Esophagus (tissue), 2 donors: ENCODE measurements at regions not wholly inside any gene's neighbourhood (a gene's known extent, or its start where the extent isn't known, plus 50 kb on each side); places are given as distances from the start of the nearest gene placed in this dataset.
"Not testable (repeated sequence)": the region's sequence is repeated elsewhere in the genome, so short reads cannot be mapped to it uniquely, and the experiment has no call there.

Experiments used
- H3K27ac ChIP-seq, 2 donors: one replicate each; pipeline ENCODE4 v1.5.1; 2013; ENCODE audit warnings: low read depth in 2 of 2, mild to moderate bottlenecking in 2 of 2, inconsistent platforms in 1 of 2, low read length in 1 of 2, moderate library complexity in 1 of 2
- H3K27me3 ChIP-seq, 2 donors: one replicate each; pipeline ENCODE4 v1.6.1; 2013; ENCODE audit warnings: low read length in 2 of 2, control low read depth in 1 of 2, mild to moderate bottlenecking in 1 of 2; ENCODE audit not compliant: insufficient read depth in 2 of 2, control insufficient read depth in 1 of 2
- H3K36me3 ChIP-seq, 2 donors: one replicate each; pipeline ENCODE4 v1.6.1; 2013; ENCODE audit warnings: low read length in 1 of 2; ENCODE audit not compliant: control insufficient read depth in 2 of 2, insufficient read depth in 2 of 2
- H3K4me1 ChIP-seq, 2 donors: one replicate each; pipeline ENCODE4 v1.6.1; 2013; ENCODE audit warnings: low read length in 1 of 2; ENCODE audit not compliant: control insufficient read depth in 2 of 2, insufficient read depth in 2 of 2
- H3K4me3 ChIP-seq, 2 donors: one replicate each; pipeline ENCODE4 v1.5.1; 2013; ENCODE audit warnings: low read length in 2 of 2, mild to moderate bottlenecking in 2 of 2, low read depth in 1 of 2, moderate library complexity in 1 of 2
- H3K9me3 ChIP-seq, 2 donors: one replicate each; pipeline ENCODE4 v1.6.1; 2013; ENCODE audit warnings: mild to moderate bottlenecking in 2 of 2, low read depth in 1 of 2, low read length in 1 of 2, moderate library complexity in 1 of 2; ENCODE audit not compliant: control insufficient read depth in 2 of 2, insufficient read depth in 1 of 2
- whole genome bisulfite sequencing, 2 donors: extraction: QIAGEN DNeasy Blood & Tissue Kit; methylation state at CpG; one replicate each; pipeline ENCODE4 v1.1.7; 2013; 5-methylcytosine and 5-hydroxymethylcytosine counted together
- donor health status: healthy with polysubstance abuse.
- donor health status: Bipolar disorder and iron deficiency.

DNA sequence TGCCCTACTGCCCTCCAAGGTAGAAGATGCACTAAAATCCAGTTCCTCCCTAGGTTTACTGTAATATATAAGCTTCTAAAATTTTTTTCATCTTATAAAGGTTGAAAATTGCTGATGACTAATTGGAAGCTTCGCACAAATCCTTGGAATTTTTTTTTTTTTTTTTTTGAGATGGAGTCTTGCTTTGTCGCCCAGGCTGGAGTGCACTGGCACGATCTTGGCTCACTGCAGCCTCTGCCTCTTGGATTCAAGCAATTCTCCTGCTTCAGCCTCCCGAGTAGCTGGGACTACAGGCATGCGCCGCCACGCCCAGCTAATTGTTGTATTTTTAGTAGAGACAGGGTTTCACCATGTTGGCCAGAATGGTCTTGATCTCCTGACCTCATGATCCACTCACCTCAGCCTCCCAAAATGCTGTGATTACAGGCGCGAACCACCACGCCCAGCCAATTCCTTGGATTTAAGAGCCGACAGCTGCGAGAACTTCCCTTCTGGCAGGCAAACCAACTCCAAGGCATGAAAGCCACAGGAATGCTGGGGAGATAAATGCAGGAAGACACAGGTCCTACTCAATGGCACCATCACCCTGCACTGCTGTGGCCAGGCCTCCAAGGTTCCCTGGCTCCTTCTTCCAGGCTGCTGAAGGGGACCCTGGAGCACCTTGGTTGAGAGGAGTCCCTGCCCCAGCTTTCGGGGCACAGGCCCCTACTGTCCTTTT is 98.9 kb upstream of the CHD2 start:
- WGBS, 2 donors = 82 to 93% methylated on average over 13 of the region's 13 CpGs
- H3K27ac ChIP-seq = peak overlapping the region; percentile 50 to 81
- not testable (repeated sequence) for H3K9me3 ChIP-seq, H3K27me3 ChIP-seq, H3K4me3 ChIP-seq, H3K4me1 ChIP-seq, H3K36me3 ChIP-seq

DNA sequence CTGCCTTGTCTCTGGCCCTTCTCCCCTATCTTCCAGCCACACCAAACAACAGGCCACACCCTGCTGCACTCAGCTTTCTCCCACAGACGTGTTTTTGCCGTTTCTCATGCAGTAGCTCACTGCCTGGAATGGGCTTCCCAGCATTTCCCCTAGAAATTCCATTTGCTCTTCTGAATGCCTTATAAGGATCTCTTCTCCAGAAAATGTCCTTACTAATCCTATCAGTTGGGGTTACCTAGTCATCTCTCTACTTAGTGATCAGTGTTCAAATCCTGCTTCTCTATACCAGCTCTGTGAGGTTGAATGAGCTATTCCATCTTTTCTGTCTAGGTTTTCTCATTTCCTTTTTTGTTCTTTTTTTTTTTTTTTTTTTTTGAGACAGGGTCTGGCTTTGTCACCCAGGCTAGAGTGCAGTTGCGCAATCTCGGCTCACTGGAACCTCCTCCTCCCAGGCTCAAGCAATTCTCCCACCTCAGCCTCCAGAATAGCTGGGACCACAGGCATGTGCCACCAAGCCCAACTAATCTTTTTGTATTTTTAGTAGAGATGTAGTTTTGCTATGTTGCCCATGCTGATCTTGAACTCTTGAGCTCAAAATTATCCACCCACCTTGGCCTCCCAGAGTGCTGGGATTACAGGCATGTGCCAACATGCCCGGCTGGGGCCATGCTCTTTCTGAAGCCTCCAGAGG is 98.2 kb upstream of the CHD2 start:
- H3K27me3 ChIP-seq = no peaks in the 10 kb centered on the region
- H3K4me1 ChIP-seq = peaks cover 3 to 7% of the 10 kb centered on the region in 2 donors
- WGBS, 2 donors = 56 to 60% methylated on average over 5 of the region's 5 CpGs
- no peaks in the 10 kb centered on the region for H3K36me3 ChIP-seq
- H3K4me3 ChIP-seq = no peak overlapping the region
- H3K9me3 ChIP-seq = no peaks in the 10 kb centered on the region
- peak overlapping the region; percentile 54 to 81 for H3K27ac ChIP-seq

DNA sequence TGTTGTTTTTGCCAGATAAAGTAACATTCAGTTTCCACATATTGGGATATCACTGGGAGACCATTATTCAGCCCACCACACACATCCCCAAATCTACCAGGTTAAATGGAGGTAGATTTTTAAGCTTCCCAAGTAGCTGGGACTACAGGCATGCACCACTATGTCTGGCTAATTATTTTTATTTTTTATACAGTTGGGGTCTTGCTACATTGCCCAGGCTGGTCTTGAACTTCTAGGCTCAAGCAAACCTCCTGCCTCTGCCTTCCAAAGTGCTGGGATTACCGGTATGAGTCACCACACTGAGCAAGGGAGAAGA is 96.6 kb upstream of the CHD2 start:
- peaks cover 3 to 4% of the 10 kb centered on the region in 2 donors for H3K4me1 ChIP-seq
- no peaks in the 10 kb centered on the region for H3K9me3 ChIP-seq
- H3K27me3 ChIP-seq = no peaks in the 10 kb centered on the region
- H3K27ac ChIP-seq = peak overlapping the region; percentile 91 to 93
- H3K4me3 ChIP-seq = no peak overlapping the region
- WGBS, 2 donors = 24 to 31% methylated on average over 1 of the region's 1 CpG
- H3K36me3 ChIP-seq = no peaks in the 10 kb centered on the region

- H3K4me3 ChIP-seq = no peak overlapping the region
- WGBS, 2 donors = 18 to 36% methylated on average over 5 of the region's 5 CpGs
- H3K27ac ChIP-seq = peak overlapping the region; percentile 91 to 93
- H3K9me3 ChIP-seq = no peaks in the 10 kb centered on the region
- H3K27me3 ChIP-seq = no peaks in the 10 kb centered on the region
- H3K4me1 ChIP-seq = peaks cover 3 to 4% of the 10 kb centered on the region in 2 donors
- no peaks in the 10 kb centered on the region for H3K36me3 ChIP-seq
These were observed 96.1 kb upstream of the CHD2 start for GRCh38 chr15:92803852-92804609.

DNA sequence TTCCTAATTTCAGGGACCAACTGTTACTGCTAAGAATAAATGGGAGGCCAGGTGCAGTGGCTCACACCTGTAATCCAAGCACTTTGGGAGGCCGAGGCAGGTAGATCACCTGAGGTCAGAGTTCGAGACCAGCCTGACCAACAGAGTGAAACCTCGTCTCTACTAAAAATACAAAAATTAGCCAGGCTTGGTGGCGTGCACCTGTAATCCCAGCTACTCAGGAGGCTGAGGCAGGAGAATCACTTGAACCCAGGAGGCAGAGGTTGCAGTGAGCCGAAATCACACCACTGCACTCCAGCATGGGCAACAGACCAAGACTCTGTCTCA is 95.6 kb upstream of the CHD2 start:
- 86 to 90% methylated on average over 5 of the region's 5 CpGs for WGBS, 2 donors
- peak overlapping the region; percentile 91 to 93 for H3K27ac ChIP-seq
- not testable (repeated sequence) for H3K4me1 ChIP-seq, H3K36me3 ChIP-seq, H3K27me3 ChIP-seq, H3K4me3 ChIP-seq, H3K9me3 ChIP-seq

DNA sequence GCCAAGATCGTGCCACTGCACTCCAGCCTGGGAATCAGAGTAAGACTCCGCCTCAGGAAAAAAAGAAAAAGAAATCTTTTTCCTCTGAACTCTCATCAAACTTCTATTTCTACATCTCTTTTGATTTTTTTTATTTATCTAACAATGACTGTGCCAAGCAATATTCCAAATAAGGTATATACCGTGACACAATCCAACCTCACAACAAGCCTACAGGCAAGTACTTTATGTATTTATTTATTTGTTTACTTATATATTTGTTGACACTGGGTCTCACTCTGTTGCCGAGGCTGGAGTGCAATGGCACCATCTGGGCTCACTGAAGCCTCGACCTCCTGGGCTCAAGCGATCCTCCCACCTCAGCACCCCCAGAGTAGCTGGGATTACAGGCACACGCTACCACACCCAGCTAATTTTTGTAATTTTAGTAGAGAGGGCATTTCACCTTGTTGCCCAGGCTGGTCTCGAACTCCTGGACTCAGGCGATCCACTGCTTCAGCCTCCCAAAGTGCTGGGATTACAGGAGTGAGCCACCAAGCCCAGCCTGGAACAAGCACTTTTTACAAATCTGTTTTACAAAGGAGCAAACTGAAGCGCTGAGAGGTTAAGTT is 94.9 kb upstream of the CHD2 start:
- Histone ChIP-seq H3K27ac (peak overlapping the region; percentile 38 to 91), H3K4me3 (no peak overlapping the region), H3K4me1 (peaks cover 3 to 4% of the 10 kb centered on the region in 2 donors), H3K9me3 (no peaks in the 10 kb centered on the region), H3K36me3 (no peaks in the 10 kb centered on the region), H3K27me3 (no peaks in the 10 kb centered on the region)
- WGBS, 2 donors = 75 to 88% methylated on average over 10 of the region's 10 CpGs

DNA sequence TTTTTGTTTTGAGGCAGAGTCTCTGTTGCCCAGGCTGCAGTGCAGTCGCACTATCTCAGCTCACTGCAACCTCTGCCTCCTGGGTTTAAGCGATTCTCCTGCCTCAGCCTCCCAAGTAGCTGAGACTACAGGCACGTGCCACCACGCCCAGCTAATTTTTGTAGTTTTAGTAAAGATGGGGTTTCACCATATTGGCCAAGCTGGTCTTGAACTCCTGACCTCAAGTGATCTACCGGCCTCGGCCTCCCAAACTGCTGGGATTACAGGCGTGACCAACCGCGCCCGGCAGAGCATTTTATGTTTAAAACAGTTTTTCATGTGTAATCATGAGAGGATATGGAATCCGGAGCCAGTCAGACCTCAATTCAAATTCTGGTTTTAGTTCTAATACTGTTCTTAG is 94.0 kb upstream of the CHD2 start:
- H3K27me3 ChIP-seq, H3K36me3 ChIP-seq, H3K4me1 ChIP-seq, H3K9me3 ChIP-seq, H3K4me3 ChIP-seq: not testable (repeated sequence)
- 92 to 94% methylated on average over 11 of the region's 11 CpGs for WGBS, 2 donors
- peak overlapping the region in 1 of 2 donors; percentile 18 for H3K27ac ChIP-seq

DNA sequence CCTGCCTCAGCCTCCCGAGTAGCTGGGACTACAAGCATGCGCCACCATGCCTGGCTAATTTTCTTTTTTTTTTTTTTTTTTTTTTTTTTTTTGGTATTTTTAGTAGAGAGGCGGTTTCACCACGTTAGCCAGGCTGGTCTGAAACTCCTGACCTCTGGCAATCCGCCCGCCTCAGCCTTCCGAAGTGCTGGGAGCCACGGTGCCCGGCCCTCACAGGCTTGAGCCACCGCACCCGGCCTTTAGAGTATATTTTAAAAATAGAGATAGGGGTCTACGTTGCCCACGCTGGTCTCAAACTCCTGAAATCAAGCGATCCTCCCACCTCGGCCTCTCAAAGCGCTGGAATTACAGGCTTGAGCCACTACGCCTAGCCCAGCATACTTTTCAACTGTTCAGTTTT is 93.4 kb upstream of the CHD2 start:
- no peaks in the 10 kb centered on the region for H3K36me3 ChIP-seq
- no peak overlapping the region for H3K4me3 ChIP-seq
- H3K4me1 ChIP-seq = no peaks in the 10 kb centered on the region
- H3K27ac ChIP-seq = peak overlapping the region in 1 of 2 donors; percentile 6
- H3K27me3 ChIP-seq = no peaks in the 10 kb centered on the region
- no peaks in the 10 kb centered on the region for H3K9me3 ChIP-seq
- 84 to 87% methylated on average over 17 of the region's 17 CpGs for WGBS, 2 donors

DNA sequence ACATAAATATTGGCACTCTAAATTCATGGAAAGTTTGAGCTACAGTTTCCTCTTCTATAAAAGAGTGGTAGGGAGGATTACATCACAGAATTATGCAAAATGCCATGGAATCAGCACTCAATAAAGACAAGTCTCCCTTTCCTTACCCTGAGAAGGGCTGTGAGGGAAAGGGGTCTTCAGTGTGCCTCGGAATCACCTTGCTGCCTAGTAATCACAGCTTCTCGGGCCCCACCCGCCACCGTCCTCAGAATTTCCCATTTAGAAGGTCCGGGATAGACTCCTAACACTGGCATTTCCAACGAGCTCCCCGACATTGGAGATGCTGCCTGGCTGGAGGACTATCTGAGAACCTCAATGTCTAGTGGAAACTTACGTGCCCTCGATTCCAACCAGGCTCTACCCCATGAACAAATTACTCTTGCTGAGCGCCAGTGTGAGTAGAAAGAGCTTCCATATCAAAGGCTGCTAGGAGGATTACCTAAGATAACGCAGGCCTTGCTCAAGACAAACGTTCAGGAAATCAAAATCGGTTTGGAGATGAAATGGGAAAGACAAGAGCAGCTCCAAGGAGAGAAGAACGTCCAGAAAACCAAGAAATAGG is 92.1 kb upstream of the CHD2 start:
- Histone ChIP-seq H3K4me3 (peak overlapping the region; percentile 30 to 43), H3K27me3 (no peaks in the 10 kb centered on the region), H3K4me1 (no peaks in the 10 kb centered on the region), H3K9me3 (no peaks in the 10 kb centered on the region), H3K36me3 (no peaks in the 10 kb centered on the region), H3K27ac (peak overlapping the region; percentile 96 to 97)
- 43 to 48% methylated on average over 14 of the region's 14 CpGs for WGBS, 2 donors
